Left lung (tissue), 4 donors: ENCODE measurements at regions not wholly inside any gene's neighbourhood (a gene's known extent, or its start where the extent isn't known, plus 50 kb on each side); places are given as distances from the start of the nearest gene placed in this dataset.

Experiments used
- ATAC-seq: fragments of 200-7000 bp; cut with Tn5 transposase; one replicate; pipeline ENCODE4 v1.9.1; 2020; ENCODE audit warnings: moderate library complexity
- DNase-seq, 4 donors: peaks; one replicate each; pipeline ENCODE4 v3.0.0-alpha.2; 2013 to 2020
- H3K27ac ChIP-seq, 2 donors: fragments of 200-600 bp; sonication (generic) in 1 of 2; one replicate each; pipeline versions ENCODE4 v1.5.0 to v1.8.0; 2020 to 2021
- H3K27me3 ChIP-seq, 2 donors: fragments of 200-600 bp; sonication (generic) in 1 of 2; one replicate each; pipeline versions ENCODE4 v1.5.0 to v1.8.0; 2020 to 2021
- H3K36me3 ChIP-seq, 2 donors: fragments of 200-600 bp; sonication (generic) in 1 of 2; one replicate each; pipeline versions ENCODE4 v1.5.0 to v1.8.0; 2020 to 2021
- H3K4me1 ChIP-seq, 2 donors: fragments of 200-600 bp; one replicate each; pipeline ENCODE4 v1.8.0; 2021
- H3K4me3 ChIP-seq, 2 donors: fragments of 200-600 bp; sonication (generic) in 1 of 2; one replicate each; pipeline versions ENCODE4 v1.5.0 to v1.8.0; 2020 to 2021; ENCODE audit warnings: mild to moderate bottlenecking in 1 of 2
- H3K9me3 ChIP-seq, 2 donors: fragments of 200-600 bp; sonication (generic) in 1 of 2; one replicate each; pipeline versions ENCODE4 v1.5.0 to v1.8.0; 2020 to 2021
- intact Hi-C, 2 donors: fragments of 100-400 bp; cut with DNase I; formaldehyde crosslinking; loops; one replicate each; pipeline versions ENCODE4 v1.11.2 to v1.14.2; 2022
- TF ChIP-seq, protein P1 (sequence below), 2 donors: fragments of 200-600 bp; sonication (generic) in 1 of 2; IDR thresholded peaks; one replicate each; pipeline versions ENCODE4 v1.5.0 to v1.8.0; 2021; ENCODE audit warnings: antibody characterized with exemption in 2 of 2
- donor health status: DM: no; HTN: yes; CAD: no.
- donor health status: DM: no; HTN: no; CAD: no.

DNA sequence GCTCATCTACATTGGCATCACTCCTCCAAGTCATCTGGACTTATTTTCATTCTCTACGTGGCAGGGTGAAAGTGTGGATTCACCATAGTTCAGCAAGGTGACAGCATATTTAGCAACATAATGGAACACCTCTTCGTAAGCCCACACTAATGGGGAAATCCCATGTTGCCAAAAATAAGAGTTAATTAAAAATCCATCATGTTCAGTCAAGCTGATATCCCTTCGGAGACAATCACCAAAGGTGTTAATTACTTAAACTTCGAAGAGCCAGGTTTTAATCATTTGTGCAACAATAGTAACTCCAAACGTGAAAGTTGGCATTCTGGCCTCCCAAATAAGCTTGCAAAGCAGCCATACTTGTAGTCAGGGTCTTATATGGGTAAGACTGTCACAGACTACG lies 242.9 kb downstream of the NSG2 start:
- TF ChIP-seq, protein P1, sequence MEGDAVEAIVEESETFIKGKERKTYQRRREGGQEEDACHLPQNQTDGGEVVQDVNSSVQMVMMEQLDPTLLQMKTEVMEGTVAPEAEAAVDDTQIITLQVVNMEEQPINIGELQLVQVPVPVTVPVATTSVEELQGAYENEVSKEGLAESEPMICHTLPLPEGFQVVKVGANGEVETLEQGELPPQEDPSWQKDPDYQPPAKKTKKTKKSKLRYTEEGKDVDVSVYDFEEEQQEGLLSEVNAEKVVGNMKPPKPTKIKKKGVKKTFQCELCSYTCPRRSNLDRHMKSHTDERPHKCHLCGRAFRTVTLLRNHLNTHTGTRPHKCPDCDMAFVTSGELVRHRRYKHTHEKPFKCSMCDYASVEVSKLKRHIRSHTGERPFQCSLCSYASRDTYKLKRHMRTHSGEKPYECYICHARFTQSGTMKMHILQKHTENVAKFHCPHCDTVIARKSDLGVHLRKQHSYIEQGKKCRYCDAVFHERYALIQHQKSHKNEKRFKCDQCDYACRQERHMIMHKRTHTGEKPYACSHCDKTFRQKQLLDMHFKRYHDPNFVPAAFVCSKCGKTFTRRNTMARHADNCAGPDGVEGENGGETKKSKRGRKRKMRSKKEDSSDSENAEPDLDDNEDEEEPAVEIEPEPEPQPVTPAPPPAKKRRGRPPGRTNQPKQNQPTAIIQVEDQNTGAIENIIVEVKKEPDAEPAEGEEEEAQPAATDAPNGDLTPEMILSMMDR (IDR thresholded peaks at IDR 0.05) = no peak
- ATAC-seq = no peak

DNA sequence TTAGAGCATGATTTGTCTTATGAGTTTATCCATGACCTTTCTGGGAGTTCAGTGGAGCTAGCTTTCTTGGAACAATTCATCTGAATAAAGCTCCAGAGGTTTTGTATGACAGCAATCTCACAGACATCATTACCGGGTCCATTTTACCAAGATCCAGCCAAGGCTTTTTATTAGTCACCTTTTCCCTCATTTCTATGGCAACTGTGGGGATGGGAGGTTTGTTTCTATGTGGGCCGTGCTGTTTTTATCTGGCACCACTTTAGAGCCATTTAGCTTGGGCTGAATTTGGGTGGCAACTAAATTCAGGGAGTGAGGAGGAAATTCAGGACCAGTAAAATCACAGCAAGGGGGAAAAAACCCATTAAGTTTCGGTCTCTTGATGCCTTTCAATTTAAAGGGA lies 245.7 kb downstream of the NSG2 start:
- Histone ChIP-seq H3K27ac (no peak overlapping the region), H3K36me3 (no peaks in the 10 kb centered on the region), H3K4me3 (no peak overlapping the region), H3K9me3 (peaks cover 0 to 5% of the 10 kb centered on the region in 2 donors), H3K4me1 (no peaks in the 10 kb centered on the region), H3K27me3 (no peaks in the 10 kb centered on the region)
- DNase-seq (no peak), ATAC-seq (no peak)
- TF ChIP-seq, protein P1 (IDR thresholded peaks at IDR 0.05) = no peak
- intact Hi-C loops = no loop called here

More for the DNA sequence above, 242.9 kb downstream of the NSG2 start:
- H3K4me3 ChIP-seq = no peak overlapping the region
- peaks cover 0 to 5% of the 10 kb centered on the region in 2 donors for H3K9me3 ChIP-seq
- intact Hi-C loops = no loop called here
- no peaks in the 10 kb centered on the region for H3K4me1 ChIP-seq
- peaks cover 0 to 8% of the 10 kb centered on the region in 2 donors for H3K27me3 ChIP-seq
- no peaks in the 10 kb centered on the region for H3K36me3 ChIP-seq
- DNase-seq = no peak
- no peak overlapping the region for H3K27ac ChIP-seq

DNA sequence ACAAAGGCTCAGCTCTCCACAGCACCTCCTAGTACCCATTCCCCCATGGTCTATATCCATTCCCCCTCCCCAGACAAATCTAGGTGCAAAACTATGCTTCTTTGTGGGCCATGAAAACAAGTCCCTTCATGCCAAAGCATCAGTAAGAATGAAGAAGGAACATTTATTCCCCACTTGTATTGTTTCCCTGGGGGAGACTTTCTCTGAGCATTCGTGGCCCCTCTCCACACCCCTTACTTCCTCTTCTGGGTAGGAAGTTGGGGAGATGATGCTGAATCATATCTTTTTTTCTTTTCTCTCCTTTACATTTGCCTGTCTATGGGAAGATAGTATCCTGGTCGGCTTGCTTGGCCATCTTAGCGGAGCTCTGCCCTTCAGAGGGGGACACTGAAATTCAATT lies 246.8 kb downstream of the NSG2 start:
- no peak overlapping the region for H3K4me3 ChIP-seq
- TF ChIP-seq, protein P1 (IDR thresholded peaks at IDR 0.05) = no peak
- intact Hi-C loops = no loop called here
- DNase-seq (no peak), ATAC-seq (no peak)
- no peaks in the 10 kb centered on the region for H3K27me3 ChIP-seq
- H3K4me1 ChIP-seq = no peaks in the 10 kb centered on the region
- no peaks in the 10 kb centered on the region for H3K36me3 ChIP-seq
- no peak overlapping the region for H3K27ac ChIP-seq
- peaks cover 0 to 5% of the 10 kb centered on the region in 2 donors for H3K9me3 ChIP-seq

DNA sequence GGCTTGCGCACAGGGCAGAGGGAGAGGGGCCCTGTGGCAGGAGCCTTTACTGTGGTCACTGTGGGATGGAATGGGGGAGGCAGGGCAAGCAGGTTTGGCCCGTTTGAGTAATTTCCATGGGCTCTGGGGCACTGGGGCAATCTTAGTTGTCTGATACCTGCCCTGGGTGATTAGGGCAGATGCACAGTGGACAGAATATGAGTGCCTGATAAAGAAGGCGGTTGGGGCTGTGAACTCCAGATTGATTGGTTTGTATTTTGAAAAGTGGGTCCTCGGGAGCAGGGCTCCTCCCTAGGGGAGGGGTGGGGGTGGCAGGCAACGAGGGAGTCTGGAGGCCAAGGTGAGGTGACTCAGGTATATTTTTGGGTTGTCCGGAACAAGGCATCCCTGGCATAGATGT lies 247.5 kb downstream of the NSG2 start:
- TF ChIP-seq, protein P1 (IDR thresholded peaks at IDR 0.05) = no peak
- H3K27me3 ChIP-seq = no peaks in the 10 kb centered on the region
- no peak overlapping the region for H3K4me3 ChIP-seq
- H3K9me3 ChIP-seq = peaks cover 0 to 6% of the 10 kb centered on the region in 2 donors
- ATAC-seq (no peak), DNase-seq (no peak)
- intact Hi-C loops = no loop called here
- no peaks in the 10 kb centered on the region for H3K36me3 ChIP-seq
- H3K4me1 ChIP-seq = no peaks in the 10 kb centered on the region
- no peak overlapping the region for H3K27ac ChIP-seq

DNA sequence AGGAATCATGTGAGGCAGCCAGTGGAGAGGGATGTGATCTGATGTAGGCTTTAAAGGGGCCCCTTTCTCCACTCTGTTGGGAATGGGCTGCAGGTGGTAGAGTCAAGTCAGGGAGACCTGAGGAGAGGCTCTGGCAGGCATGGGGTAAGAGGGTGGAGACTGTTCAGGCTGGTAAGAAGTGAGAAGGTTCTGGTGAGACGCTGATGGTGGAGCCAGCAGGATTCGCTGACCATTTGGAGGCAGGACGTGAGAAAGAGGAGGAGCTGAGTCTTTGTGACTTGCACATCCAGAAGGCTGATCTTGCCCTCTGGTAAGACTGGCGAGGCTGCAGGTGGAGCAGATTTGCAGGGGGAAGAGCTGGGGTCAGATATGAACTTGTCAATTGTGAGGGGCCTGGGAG lies 248.0 kb downstream of the NSG2 start:
- Histone ChIP-seq H3K27ac (no peak overlapping the region), H3K36me3 (no peaks in the 10 kb centered on the region), H3K4me1 (no peaks in the 10 kb centered on the region), H3K27me3 (no peaks in the 10 kb centered on the region), H3K9me3 (peaks cover 0 to 6% of the 10 kb centered on the region in 2 donors), H3K4me3 (no peak overlapping the region)
- intact Hi-C loops = no loop called here
- DNase-seq (no peak), ATAC-seq (no peak)
- TF ChIP-seq, protein P1 (IDR thresholded peaks at IDR 0.05) = no peak
